Stimulated activated CD8-positive, alpha-beta memory T cell treated with anti-CD3 and anti-CD28 coated beads, Interleukin-4, amount 100 ng/mL, for 48 hours (primary cell): ENCODE measurements at regions not wholly inside any gene's neighbourhood (a gene's known extent, or its start where the extent isn't known, plus 50 kb on each side); places are given as distances from the start of the nearest gene placed in this dataset.

Experiments
- DNase-seq: peaks from one replicate; pipeline ENCODE4 v3.0.0-alpha.2; 2020

- DNase-seq, result no peak
These were observed 525.9 kb downstream of the FGF9 start for GRCh38 chr13:22196777-22197176.

- no peak for DNase-seq
These were observed 527.1 kb downstream of the FGF9 start for GRCh38 chr13:22198001-22198400.

- no peak for DNase-seq
These were observed 527.9 kb downstream of the FGF9 start for GRCh38 chr13:22198641-22199217.

- DNase-seq, result no peak
These were observed 529.6 kb downstream of the FGF9 start for GRCh38 chr13:22200440-22200839.

- no peak for DNase-seq
These were observed 530.6 kb downstream of the FGF9 start for GRCh38 chr13:22201375-22201925.

GRCh38 chr13:22210134-22210930, 539.5 kb downstream of the FGF9 start:
- no peak for DNase-seq

- DNase-seq, result no peak
These were observed 541.0 kb downstream of the FGF9 start for GRCh38 chr13:22211876-22212275.

- no peak for DNase-seq
These were observed 541.7 kb downstream of the FGF9 start for GRCh38 chr13:22212576-22212975.

GRCh38 chr13:22214184-22214583, 543.3 kb downstream of the FGF9 start:
- no peak for DNase-seq

GRCh38 chr13:22218797-22219196, 547.9 kb downstream of the FGF9 start:
- no peak for DNase-seq

- DNase-seq, result no peak
These were observed 548.8 kb downstream of the FGF9 start for GRCh38 chr13:22219709-22220108.

GRCh38 chr13:22220151-22221135, 549.6 kb downstream of the FGF9 start:
- no peak for DNase-seq

- DNase-seq, result no peak
These were observed 552.5 kb downstream of the FGF9 start for GRCh38 chr13:22223411-22223810.

- DNase-seq, result no peak
These were observed 555.2 kb downstream of the FGF9 start for GRCh38 chr13:22226086-22226485.

- DNase-seq, result no peak
These were observed 557.0 kb downstream of the FGF9 start for GRCh38 chr13:22227895-22228294.

- DNase-seq, result no peak
These were observed 559.0 kb downstream of the FGF9 start for GRCh38 chr13:22229916-22230315.

- no peak for DNase-seq
These were observed 561.3 kb downstream of the FGF9 start for GRCh38 chr13:22232186-22232585.

GRCh38 chr13:22235285-22235949, 564.5 kb downstream of the FGF9 start:
- DNase-seq, result peak; percentile 38

GRCh38 chr13:22235950-22236290, 565.0 kb downstream of the FGF9 start:
- DNase-seq, result no peak

- no peak for DNase-seq
These were observed 567.4 kb downstream of the FGF9 start for GRCh38 chr13:22238269-22238668.

- no peak for DNase-seq
These were observed 569.8 kb downstream of the FGF9 start for GRCh38 chr13:22240716-22241115.

- DNase-seq, result no peak
These were observed 572.7 kb downstream of the FGF9 start for GRCh38 chr13:22243469-22244163.
